Stomach smooth muscle (tissue), 2 donors: ENCODE measurements at regions not wholly inside any gene's neighbourhood (a gene's known extent, or its start where the extent isn't known, plus 50 kb on each side); places are given as distances from the start of the nearest gene placed in this dataset.

Source experiments
- H3K27ac ChIP-seq: one replicate; pipeline ENCODE4 v1.7.0; 2013; ENCODE audit warnings: mild to moderate bottlenecking, low read length, inconsistent platforms
- H3K27me3 ChIP-seq, 2 donors: one replicate each; pipeline ENCODE4 v1.7.0; 2013; ENCODE audit warnings: low read length in 2 of 2; ENCODE audit not compliant: insufficient read depth in 2 of 2, control insufficient read depth in 1 of 2
- H3K36me3 ChIP-seq, 2 donors: one replicate each; pipeline ENCODE4 v1.7.0; 2013; ENCODE audit warnings: low read length in 2 of 2; ENCODE audit not compliant: control insufficient read depth in 2 of 2, insufficient read depth in 2 of 2
- H3K4me1 ChIP-seq: one replicate; pipeline ENCODE4 v1.7.0; 2013; ENCODE audit warnings: low read length; ENCODE audit not compliant: control insufficient read depth, insufficient read depth
- H3K4me3 ChIP-seq, 2 donors: one replicate each; pipeline ENCODE4 v1.7.0; 2013; ENCODE audit warnings: low read length in 2 of 2
- H3K9ac ChIP-seq, 2 donors: one replicate each; pipeline ENCODE4 v1.7.0; 2013; ENCODE audit warnings: low read length in 2 of 2, mild to moderate bottlenecking in 1 of 2
- H3K9me3 ChIP-seq, 2 donors: one replicate each; pipeline ENCODE4 v1.7.0; 2013; ENCODE audit warnings: low read length in 2 of 2; ENCODE audit not compliant: control insufficient read depth in 2 of 2
- donor health status: healthy.
- donor health status: Pancreatic carcinoma.

DNA sequence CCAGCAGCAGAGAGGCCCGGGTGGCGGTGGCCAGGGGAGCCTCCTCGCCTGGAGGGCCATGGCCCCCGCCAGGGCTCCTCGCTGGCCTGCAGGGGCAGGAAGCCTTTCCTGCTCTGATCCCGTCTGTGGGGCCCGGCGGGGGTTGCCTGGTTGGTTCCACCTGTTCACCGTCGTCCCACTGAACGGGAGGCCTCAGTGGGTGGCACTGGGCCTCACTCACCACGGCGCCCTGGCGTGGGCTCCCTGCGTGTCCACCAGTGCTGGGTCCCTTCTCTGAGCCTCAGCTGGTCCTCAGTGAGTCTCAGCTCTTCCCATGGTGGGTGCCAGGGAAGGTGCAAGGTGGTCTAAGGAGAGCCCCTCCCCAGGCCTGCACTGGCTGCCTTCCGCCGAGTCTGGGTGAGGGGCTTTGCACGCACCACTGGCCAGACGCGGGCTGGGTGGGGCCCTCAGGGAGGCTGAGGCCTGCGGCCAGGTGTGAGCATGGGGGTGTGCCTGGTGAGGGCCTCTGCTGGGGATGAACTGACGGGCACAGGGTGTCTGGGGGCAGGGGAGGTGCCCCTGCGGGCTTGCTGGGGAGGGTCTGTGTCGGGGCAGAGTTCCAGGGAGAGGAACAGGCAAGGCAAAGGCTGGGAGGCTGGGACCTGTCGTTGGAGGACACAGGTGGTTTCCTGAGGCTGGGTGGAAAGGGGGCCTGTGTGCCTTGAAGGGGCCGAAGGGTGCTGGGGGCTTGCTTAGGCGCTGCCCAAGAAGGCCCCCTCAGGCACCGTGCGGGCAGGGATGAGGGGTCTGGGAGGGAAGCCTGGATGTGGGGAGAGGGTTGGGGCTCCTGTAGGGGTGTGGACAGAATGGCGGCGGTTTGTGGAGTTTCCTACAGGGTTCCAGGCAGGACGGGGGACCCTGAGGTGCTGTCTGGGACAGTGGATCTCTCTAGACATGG is 339.8 kb downstream of the TMEM121 start:
- Histone ChIP-seq H3K27me3 (peaks cover 0 to 3% of the 10 kb centered on the region in 2 donors), H3K9ac (no peak overlapping the region), H3K36me3 (no peaks in the 10 kb centered on the region), H3K4me3 (no peak overlapping the region), H3K27ac (no peak overlapping the region), H3K4me1 (no peaks in the 10 kb centered on the region), H3K9me3 (no peaks in the 10 kb centered on the region)

DNA sequence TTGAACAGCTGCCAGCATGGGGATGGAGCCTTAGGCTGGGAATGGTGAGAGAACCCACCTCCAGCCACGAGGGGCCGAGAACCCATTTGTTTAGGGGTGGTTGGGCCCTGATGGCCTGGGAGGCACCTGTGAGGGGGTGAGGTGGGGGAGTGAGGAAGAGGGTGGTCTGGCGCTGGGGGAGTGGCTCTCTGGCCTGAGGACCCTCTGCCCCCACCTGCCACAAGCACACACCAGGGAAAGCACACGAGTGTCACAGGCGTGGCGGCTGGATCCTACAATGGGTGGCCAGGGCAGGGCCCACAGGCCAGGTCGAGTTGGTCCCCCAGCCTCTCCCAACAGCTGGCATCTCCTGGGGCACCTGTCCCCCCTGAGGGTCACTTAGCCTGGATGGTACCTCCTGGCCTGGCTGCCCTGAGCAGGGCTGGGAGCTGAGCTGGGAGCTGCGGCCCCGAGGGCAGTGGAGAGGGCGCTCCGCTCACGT is 340.5 kb downstream of the TMEM121 start:
- Histone ChIP-seq H3K4me1 (no peaks in the 10 kb centered on the region), H3K27me3 (peaks cover 0 to 3% of the 10 kb centered on the region in 2 donors), H3K27ac (no peak overlapping the region), H3K9me3 (no peaks in the 10 kb centered on the region), H3K4me3 (no peak overlapping the region), H3K9ac (no peak overlapping the region), H3K36me3 (no peaks in the 10 kb centered on the region)

DNA sequence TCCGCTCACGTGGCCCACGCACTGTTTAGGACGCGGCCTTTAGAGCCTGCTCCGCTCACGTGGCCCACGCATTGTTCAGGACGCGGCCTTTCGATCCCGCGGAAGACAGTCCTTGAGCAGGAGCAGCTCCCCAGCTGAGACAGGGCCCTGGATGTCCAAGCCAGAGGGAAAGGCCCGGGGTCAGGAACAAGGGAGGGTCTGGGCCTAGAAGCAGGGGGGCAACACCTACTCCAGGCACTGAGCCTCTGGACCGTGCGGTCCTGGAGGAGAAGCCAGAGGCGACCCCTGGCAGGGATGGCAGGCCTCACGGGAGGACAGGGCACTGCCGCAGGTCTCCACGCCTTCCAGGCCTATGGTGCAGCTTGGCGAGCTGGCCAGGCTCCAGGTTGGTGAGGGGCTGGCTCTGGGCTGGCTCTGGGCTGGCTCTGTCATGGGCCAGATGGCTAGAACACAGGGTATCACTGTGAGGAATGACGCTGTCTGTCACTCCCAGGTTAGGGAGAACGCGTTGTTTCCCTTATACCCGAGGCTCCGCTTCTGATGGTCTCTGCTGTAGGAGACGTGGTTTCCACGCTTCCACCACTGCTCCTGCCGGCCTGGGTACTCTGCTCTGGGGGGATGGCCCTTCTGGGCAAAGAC is 341.7 kb downstream of the TMEM121 start:
- H3K9ac ChIP-seq, result no peak overlapping the region
- H3K27me3 ChIP-seq, result peaks cover 0 to 3% of the 10 kb centered on the region in 2 donors
- no peaks in the 10 kb centered on the region for H3K36me3 ChIP-seq
- no peak overlapping the region for H3K27ac ChIP-seq
- H3K9me3 ChIP-seq, result no peaks in the 10 kb centered on the region
- H3K4me1 ChIP-seq, result no peaks in the 10 kb centered on the region
- no peak overlapping the region for H3K4me3 ChIP-seq

DNA sequence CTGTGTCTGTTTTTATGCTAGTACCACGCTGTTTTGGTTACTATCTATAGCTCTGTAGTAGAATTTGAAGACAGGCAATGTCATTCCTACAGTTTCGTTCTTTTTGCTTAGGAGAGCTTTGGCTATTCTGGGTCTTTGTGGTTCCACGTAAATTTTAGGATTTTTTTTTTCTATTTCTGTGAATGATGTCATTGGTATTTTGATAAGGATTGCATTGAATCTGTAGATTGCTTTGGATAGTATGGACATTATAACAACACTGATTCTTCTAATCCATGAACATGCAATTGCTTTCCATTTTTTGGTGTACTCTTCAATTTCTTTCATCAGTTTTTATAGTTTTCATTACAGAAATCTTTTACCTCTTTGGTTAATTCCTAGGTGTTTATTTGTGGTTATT is 345.2 kb downstream of the TMEM121 start:
- Histone ChIP-seq H3K9me3 (no peaks in the 10 kb centered on the region), H3K4me3 (no peak overlapping the region), H3K9ac (no peak overlapping the region), H3K27ac (no peak overlapping the region), H3K27me3 (no peaks in the 10 kb centered on the region), H3K4me1 (no peaks in the 10 kb centered on the region), H3K36me3 (no peaks in the 10 kb centered on the region)

DNA sequence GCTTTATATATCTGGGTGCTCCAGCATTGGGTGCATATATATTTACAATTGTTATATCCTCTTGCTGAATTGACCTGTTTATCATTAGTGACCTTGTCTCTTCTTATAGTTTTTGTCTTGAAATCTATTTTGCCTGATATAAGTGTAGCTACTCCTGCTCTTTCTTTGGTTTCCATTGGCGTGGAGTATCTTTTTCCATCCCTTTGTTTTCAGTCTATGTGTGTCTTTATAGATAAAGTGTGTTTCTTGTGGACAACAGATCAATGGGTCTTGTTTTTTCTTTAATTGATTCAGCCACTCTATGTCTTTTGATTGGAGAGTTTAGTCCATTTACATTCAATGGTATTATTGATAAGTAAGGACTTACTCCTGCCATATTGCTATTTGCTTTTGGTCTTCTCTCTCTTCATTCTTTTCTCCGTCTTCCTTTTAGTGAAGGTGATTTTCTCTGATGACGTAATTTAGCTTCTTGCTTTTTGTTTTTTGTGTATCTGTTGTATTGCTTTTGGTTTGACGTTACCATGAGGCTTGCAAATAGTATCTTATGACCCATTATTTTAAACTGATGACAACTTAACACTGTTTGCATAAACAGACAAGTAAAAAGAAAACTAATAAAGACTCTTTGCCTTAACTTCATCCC is 347.6 kb downstream of the TMEM121 start:
- H3K36me3 ChIP-seq, result no peaks in the 10 kb centered on the region
- no peaks in the 10 kb centered on the region for H3K27me3 ChIP-seq
- no peak overlapping the region for H3K4me3 ChIP-seq
- H3K9me3 ChIP-seq, result no peaks in the 10 kb centered on the region
- H3K9ac ChIP-seq, result no peak overlapping the region
- H3K27ac ChIP-seq, result no peak overlapping the region
- H3K4me1 ChIP-seq, result no peaks in the 10 kb centered on the region

DNA sequence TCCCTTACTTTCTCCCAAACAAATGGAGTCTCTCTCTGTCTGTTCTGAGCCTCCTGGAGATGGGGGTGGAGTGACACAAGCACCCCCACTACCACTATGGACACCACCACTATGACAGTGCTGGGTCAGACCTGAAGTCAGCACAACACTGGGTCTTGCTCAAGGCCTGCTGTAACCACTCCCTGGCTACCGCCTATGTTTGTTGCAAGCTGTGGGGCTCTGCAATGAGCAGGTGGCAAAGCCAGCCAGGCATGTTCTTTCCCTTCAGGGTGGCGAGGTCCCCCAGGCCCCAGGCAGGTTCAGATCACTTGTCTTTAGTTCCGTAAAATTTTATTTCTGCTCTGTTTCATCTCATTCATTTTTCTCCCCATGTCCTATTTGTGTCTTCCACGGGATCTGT is 349.8 kb downstream of the TMEM121 start:
- no peaks in the 10 kb centered on the region for H3K4me1 ChIP-seq

DNA sequence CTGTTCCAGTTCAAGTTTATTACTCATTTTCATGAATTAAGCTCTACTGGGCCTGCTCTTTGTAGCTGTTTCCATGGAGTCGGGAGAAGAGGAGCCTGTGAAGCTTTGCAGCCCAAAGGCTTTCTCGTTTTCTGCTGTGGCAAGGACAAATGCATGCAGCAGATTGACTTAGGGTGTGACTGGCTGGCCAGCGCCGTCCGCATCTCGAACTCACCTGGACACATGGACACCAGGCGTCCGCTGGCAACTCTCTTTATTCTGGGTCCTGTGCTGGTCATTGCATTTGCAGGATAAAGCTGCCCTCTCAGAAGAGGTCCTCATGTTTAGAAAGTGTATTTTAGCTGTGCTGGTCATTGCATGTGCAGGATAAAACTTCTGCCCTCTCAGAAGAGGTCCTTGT is 350.4 kb downstream of the TMEM121 start:
- no peaks in the 10 kb centered on the region for H3K36me3 ChIP-seq
- no peaks in the 10 kb centered on the region for H3K4me1 ChIP-seq
- no peaks in the 10 kb centered on the region for H3K27me3 ChIP-seq
- no peak overlapping the region for H3K4me3 ChIP-seq
- no peaks in the 10 kb centered on the region for H3K9me3 ChIP-seq
- no peak overlapping the region for H3K27ac ChIP-seq
- H3K9ac ChIP-seq, result no peak overlapping the region

More for the DNA sequence above, 349.8 kb downstream of the TMEM121 start:
- Histone ChIP-seq H3K4me3 (no peak overlapping the region), H3K9ac (no peak overlapping the region), H3K9me3 (no peaks in the 10 kb centered on the region), H3K36me3 (no peaks in the 10 kb centered on the region), H3K27me3 (no peaks in the 10 kb centered on the region), H3K27ac (no peak overlapping the region)

DNA sequence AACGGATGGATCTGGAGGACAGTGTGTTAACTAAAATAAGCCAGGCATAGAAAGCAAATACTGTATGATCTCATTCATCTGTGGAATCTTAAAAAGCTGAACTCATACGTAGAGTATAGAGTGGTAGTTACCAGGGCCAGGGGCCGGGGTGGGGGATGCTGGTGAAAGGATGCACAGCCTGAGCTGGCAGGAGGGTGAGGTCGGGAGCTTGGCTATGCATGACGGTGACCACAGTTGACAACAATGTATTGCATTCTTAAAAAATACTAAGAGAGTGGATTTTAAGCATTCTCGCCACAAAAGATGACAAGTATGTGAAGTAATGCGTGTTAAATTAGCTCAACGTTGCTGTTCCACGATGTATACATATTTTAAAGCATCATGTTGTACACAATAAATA is 351.3 kb downstream of the TMEM121 start:
- Histone ChIP-seq H3K36me3 (no peaks in the 10 kb centered on the region), H3K9me3 (no peaks in the 10 kb centered on the region), H3K4me1 (no peaks in the 10 kb centered on the region), H3K27me3 (no peaks in the 10 kb centered on the region), H3K4me3 (no peak overlapping the region), H3K27ac (no peak overlapping the region), H3K9ac (no peak overlapping the region)

DNA sequence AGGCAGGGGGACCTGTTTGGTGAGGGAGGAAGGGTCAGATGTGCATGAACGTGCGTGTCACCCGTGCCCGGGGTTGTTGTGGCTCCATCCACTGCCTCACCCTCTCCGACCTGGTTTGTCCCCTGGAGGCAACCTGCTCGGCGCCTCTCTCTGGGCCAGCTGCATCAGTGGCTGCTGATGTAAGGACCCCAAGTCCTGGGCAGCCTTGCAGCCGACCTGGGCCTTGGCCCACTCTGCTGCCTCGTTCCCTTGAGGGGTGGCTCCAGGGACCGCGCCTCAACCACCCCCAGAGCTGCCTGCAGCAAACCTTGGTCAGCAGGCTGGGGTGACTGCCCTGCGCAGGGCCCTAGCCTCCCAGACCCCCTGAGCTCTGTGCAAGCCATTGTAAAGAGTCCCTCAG is 351.7 kb downstream of the TMEM121 start:
- Histone ChIP-seq H3K4me3 (no peak overlapping the region), H3K4me1 (no peaks in the 10 kb centered on the region), H3K36me3 (no peaks in the 10 kb centered on the region), H3K9ac (no peak overlapping the region), H3K9me3 (no peaks in the 10 kb centered on the region), H3K27me3 (no peaks in the 10 kb centered on the region), H3K27ac (no peak overlapping the region)

DNA sequence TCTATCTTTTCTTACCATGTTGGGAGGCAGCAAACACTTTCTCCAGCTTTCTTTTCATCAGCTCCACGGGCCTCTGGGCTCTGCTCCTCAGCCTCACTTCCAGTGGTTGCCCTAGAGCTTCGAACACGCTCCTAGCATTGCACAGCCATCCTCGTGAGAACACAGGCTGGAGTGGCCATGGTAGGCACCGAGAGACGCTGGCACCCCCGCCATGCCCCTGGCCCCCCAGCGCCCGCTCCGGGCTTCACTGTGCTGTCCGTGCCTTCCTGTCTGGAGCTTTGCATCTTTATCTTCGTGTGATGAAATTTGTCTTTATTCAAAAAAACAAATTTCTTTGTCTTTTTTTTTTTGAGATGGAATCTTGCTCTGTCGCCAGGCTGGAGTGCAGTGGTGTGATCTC is 352.2 kb downstream of the TMEM121 start:
- H3K4me1 ChIP-seq, result no peaks in the 10 kb centered on the region
- H3K27ac ChIP-seq, result no peak overlapping the region
- H3K4me3 ChIP-seq, result no peak overlapping the region
- no peaks in the 10 kb centered on the region for H3K9me3 ChIP-seq
- H3K9ac ChIP-seq, result no peak overlapping the region
- H3K36me3 ChIP-seq, result no peaks in the 10 kb centered on the region
- no peaks in the 10 kb centered on the region for H3K27me3 ChIP-seq
